HCT116 (cell line): ENCODE measurements at regions not wholly inside any gene's neighbourhood (a gene's known extent, or its start where the extent isn't known, plus 50 kb on each side); places are given as distances from the start of the nearest gene placed in this dataset.

Source experiments
- ATAC-seq: fragments of 200-7000 bp; cut with Tn5 transposase; 2 replicates; pipeline ENCODE4 v1.9.1; 2020; ENCODE audit warnings: mild to moderate bottlenecking, moderate library complexity
- BruUV-seq: library from RNA; stranded (reverse); fragments of 400-500 nt; replicated peaks from 2 replicates; lab custom pipeline; 2021; lab: Mats Ljungman, UMichigan
- CTCF ChIA-PET: fragments of 300-600 bp; sonication (Branson Sonifier 250); formaldehyde crosslinking; loops from one replicate; lab custom pipeline; 2021; ENCODE audit warnings: antibody characterized with exemption; lab: Charles Lee
- POLR2A ChIA-PET: fragments of 300-600, 350-600 bp; sonication (Branson Sonifier 250); formaldehyde crosslinking; loops from one replicate; lab custom pipeline; 2021; ENCODE audit warnings: antibody characterized with exemption; lab: Charles Lee
- RAD21 ChIA-PET, 2 experiments: fragments of 300-600 bp; sonication (Branson Sonifier 250); formaldehyde crosslinking; loops; one replicate each; lab custom pipeline; 2023; ENCODE audit warnings: low total read pairs in 2 of 2; ENCODE audit not compliant: uncharacterized antibody in 2 of 2, unreplicated experiment in 2 of 2, low non-redundant PET in 1 of 2; lab: Charles Lee
- DNase-seq: peaks from one replicate; pipeline ENCODE4 v3.0.0-alpha.2; 2010; ENCODE audit warnings: low read depth, low spot score
- H2AFZ ChIP-seq: fragments of 200-600 bp; shearing (Covaris generic), sonication (generic); 2 replicates; pipeline ENCODE4 v1.6.1; 2017; ENCODE audit warnings: low read depth, mixed run types, mixed read lengths, antibody characterized with exemption, low read length; ENCODE audit not compliant: poor library complexity, severe bottlenecking
- H3K27ac ChIP-seq: 2 replicates; pipeline ENCODE4 v1.5.1; 2012; ENCODE audit warnings: low read depth, low read length
- H3K27me3 ChIP-seq: fragments of 200-600 bp; sonication (generic); 2 replicates; pipeline ENCODE4 v1.6.1; 2016; ENCODE audit warnings: mixed run types, low read length, mixed read lengths; ENCODE audit not compliant: insufficient read depth
- H3K36me3 ChIP-seq, 2 experiments: fragments of 200-500 bp in 1 of 2; fragments of 200-600 bp in 1 of 2; sonication (Bioruptor generic) in 1 of 2; sonication (generic) in 1 of 2; 2 replicates each; pipeline versions ENCODE4 v1.5.1 to v1.6.1; 2014 to 2016; ENCODE audit warnings: low read length in 2 of 2, inconsistent platforms in 1 of 2, mixed read lengths in 1 of 2, mixed run types in 1 of 2; ENCODE audit not compliant: insufficient read depth in 2 of 2, control insufficient read depth in 1 of 2
- H3K4me1 ChIP-seq, 2 experiments: fragments of 200-600 bp in 1 of 2; sonication (generic) in 1 of 2; 2 replicates each; pipeline versions ENCODE4 v1.5.1 to v1.6.1; 2012 to 2017; ENCODE audit warnings: low read length in 2 of 2, inconsistent platforms in 1 of 2, mild to moderate bottlenecking in 1 of 2, mixed read lengths in 1 of 2, mixed run types in 1 of 2, moderate library complexity in 1 of 2; ENCODE audit not compliant: insufficient read depth in 2 of 2, control insufficient read depth in 1 of 2
- H3K4me2 ChIP-seq: fragments of 200-600 bp; sonication (generic); 2 replicates; pipeline ENCODE4 v1.6.1; 2017; ENCODE audit warnings: mixed run types, low read length, mixed read lengths
- H3K4me3 ChIP-seq, 2 experiments: fragments of 200-600 bp in 1 of 2; sonication (generic) in 1 of 2; replicated peaks in 1 of 2; 2 replicates each; pipeline ENCODE4 v1.5.1; 2011 to 2016; ENCODE audit warnings: low read length in 2 of 2, control low read depth in 1 of 2, low read depth in 1 of 2, mild to moderate bottlenecking in 1 of 2, mixed read lengths in 1 of 2, mixed run types in 1 of 2
- H3K79me2 ChIP-seq: fragments of 200-600 bp; sonication (generic); 2 replicates; pipeline ENCODE4 v1.6.1; 2017; ENCODE audit warnings: mild to moderate bottlenecking, mixed run types, low read length, moderate library complexity, mixed read lengths; ENCODE audit not compliant: insufficient read depth
- H3K9ac ChIP-seq: fragments of 200-600 bp; sonication (generic); 2 replicates; pipeline ENCODE4 v1.6.1; 2016; ENCODE audit warnings: low read length, mixed read lengths
- H3K9me2 ChIP-seq: fragments of 200-600 bp; sonication (generic), shearing (Covaris generic); 2 replicates; pipeline ENCODE4 v1.6.1; 2017; ENCODE audit warnings: mixed run types, mild to moderate bottlenecking, moderate library complexity; ENCODE audit not compliant: insufficient read depth
- H3K9me3 ChIP-seq, 2 experiments: fragments of 200-500 bp in 1 of 2; fragments of 200-600 bp in 1 of 2; sonication (Bioruptor generic) in 1 of 2; sonication (generic) in 1 of 2; 2 replicates each; pipeline ENCODE4 v1.6.1; 2014 to 2017; ENCODE audit warnings: low read length in 2 of 2, mixed read lengths in 2 of 2, inconsistent platforms in 1 of 2, low read depth in 1 of 2, mild to moderate bottlenecking in 1 of 2, mixed run types in 1 of 2, moderate library complexity in 1 of 2; ENCODE audit not compliant: control insufficient read depth in 1 of 2, insufficient read depth in 1 of 2
- H4K20me1 ChIP-seq: fragments of 200-600 bp; sonication (generic), shearing (Covaris generic); 2 replicates; pipeline ENCODE4 v1.6.1; 2017; ENCODE audit warnings: mixed run types, mild to moderate bottlenecking, moderate library complexity; ENCODE audit not compliant: insufficient read depth
- EZH2 ChIP-seq: fragments of 200-600 bp; sonication (generic); IDR thresholded peaks from 2 replicates; pipeline ENCODE4 v1.6.1; 2017; ENCODE audit warnings: antibody characterized with exemption, mixed run types
- JUND ChIP-seq: IDR thresholded peaks from 2 replicates; pipeline ENCODE4 v1.6.1; 2012
- POLR2AphosphoS5 ChIP-seq: IDR thresholded peaks from 2 replicates; pipeline ENCODE4 v1.6.1; 2011; ENCODE audit warnings: mild to moderate bottlenecking, low read depth, low read length, moderate library complexity
- TCF7L2 ChIP-seq: IDR thresholded peaks from 2 replicates; pipeline ENCODE4 v1.7.0; 2011; ENCODE audit warnings: borderline replicate concordance, inconsistent platforms; ENCODE audit not compliant: insufficient read depth, insufficient read length; ENCODE audit errors: extremely low read depth
- ZFX ChIP-seq: fragments of 450-650 bp; IDR thresholded peaks from 2 replicates; pipeline ENCODE4 v1.6.1; 2017
- ZNF274 ChIP-seq: fragments of 200-500 bp; sonication (Bioruptor generic); IDR thresholded peaks from 2 replicates; pipeline ENCODE4 v1.6.1; 2014; ENCODE audit warnings: mild to moderate bottlenecking, low read depth, low read length, inconsistent platforms
- intact Hi-C: fragments of 100-400 bp; cut with micrococcal nuclease; formaldehyde crosslinking; loops from 2 replicates; pipeline ENCODE4 v1.10.0; 2022
- TF ChIP-seq, protein P1 (sequence below): IDR thresholded peaks from 2 replicates; pipeline ENCODE4 v1.6.1; 2011; ENCODE audit warnings: mild to moderate bottlenecking, low read length, moderate library complexity; ENCODE audit not compliant: insufficient replicate concordance; ENCODE audit errors: extremely low read depth
- TF ChIP-seq, protein P2 (sequence below): IDR thresholded peaks from 2 replicates; pipeline ENCODE4 v1.6.1; 2012
- TF ChIP-seq, protein P3 (sequence below), 3 experiments: fragments of 200-600 bp in 1 of 3; sonication (generic) in 1 of 3; IDR thresholded peaks in 2 of 3; conservative IDR thresholded peaks in 1 of 3; 2 replicates each; pipeline ENCODE4 v1.5.1; 2012 to 2017; ENCODE audit warnings: low read depth in 2 of 3, low read length in 2 of 3, antibody characterized with exemption in 1 of 3, borderline replicate concordance in 1 of 3, control low read depth in 1 of 3, mild to moderate bottlenecking in 1 of 3, mixed read lengths in 1 of 3, mixed run types in 1 of 3, moderate library complexity in 1 of 3; ENCODE audit not compliant: insufficient read depth in 1 of 3

DNA sequence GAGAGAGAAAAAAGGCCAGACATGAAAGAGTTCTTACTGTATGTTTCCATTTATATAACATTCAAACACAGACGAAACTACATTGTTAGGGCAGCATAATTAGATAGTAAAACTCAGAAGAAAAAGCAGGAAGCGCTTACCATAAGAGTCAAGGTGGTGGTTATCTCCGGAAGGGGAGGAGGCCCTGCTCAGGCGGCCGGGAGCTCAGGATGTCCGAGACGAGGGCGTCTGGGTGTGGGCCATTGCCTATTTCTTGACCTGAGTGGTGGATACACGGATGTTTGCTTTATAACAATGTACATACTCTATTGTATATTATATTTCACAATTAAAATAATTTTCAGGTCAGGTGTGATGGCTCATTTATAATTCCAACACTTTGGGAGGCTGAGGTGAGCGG, 80.9 kb upstream of the COL5A1 start:
- intact Hi-C loops = no loop called here
- Histone ChIP-seq H3K27ac (no peak overlapping the region), H3K9me2 (no peaks in the 10 kb centered on the region), H2AFZ (no peak overlapping the region), H3K4me3 (no peak overlapping the region), H3K79me2 (no peaks in the 10 kb centered on the region), H3K27me3 (peaks cover 11% of the 10 kb centered on the region; the same call in 1 of the 2 replicates), H3K4me2 (no peak overlapping the region), H3K4me1 (peaks cover 0 to 4% of the 10 kb centered on the region in 2 experiments; a peak in 1 of 4 replicates), H3K9ac (no peak overlapping the region), H3K36me3 (no peaks in the 10 kb centered on the region), H3K9me3 (no peaks in the 10 kb centered on the region), H4K20me1 (no peaks in the 10 kb centered on the region)
- POLR2A ChIA-PET = no interaction called here
- no peak for ATAC-seq
- RAD21 ChIA-PET = no interaction called here
- no peak for DNase-seq
- BruUV-seq = no TSS peak
- TF ChIP-seq, protein P1, sequence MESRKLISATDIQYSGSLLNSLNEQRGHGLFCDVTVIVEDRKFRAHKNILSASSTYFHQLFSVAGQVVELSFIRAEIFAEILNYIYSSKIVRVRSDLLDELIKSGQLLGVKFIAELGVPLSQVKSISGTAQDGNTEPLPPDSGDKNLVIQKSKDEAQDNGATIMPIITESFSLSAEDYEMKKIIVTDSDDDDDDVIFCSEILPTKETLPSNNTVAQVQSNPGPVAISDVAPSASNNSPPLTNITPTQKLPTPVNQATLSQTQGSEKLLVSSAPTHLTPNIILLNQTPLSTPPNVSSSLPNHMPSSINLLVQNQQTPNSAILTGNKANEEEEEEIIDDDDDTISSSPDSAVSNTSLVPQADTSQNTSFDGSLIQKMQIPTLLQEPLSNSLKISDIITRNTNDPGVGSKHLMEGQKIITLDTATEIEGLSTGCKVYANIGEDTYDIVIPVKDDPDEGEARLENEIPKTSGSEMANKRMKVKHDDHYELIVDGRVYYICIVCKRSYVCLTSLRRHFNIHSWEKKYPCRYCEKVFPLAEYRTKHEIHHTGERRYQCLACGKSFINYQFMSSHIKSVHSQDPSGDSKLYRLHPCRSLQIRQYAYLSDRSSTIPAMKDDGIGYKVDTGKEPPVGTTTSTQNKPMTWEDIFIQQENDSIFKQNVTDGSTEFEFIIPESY = no peak
- TF ChIP-seq ZNF274 (no peak), EZH2 (no peak), POLR2AphosphoS5 (no peak), ZFX (no peak), JUND (no peak), TCF7L2 (no peak)
- TF ChIP-seq, protein P2, sequence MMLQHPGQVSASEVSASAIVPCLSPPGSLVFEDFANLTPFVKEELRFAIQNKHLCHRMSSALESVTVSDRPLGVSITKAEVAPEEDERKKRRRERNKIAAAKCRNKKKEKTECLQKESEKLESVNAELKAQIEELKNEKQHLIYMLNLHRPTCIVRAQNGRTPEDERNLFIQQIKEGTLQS = no peak
- TF ChIP-seq, protein P3, sequence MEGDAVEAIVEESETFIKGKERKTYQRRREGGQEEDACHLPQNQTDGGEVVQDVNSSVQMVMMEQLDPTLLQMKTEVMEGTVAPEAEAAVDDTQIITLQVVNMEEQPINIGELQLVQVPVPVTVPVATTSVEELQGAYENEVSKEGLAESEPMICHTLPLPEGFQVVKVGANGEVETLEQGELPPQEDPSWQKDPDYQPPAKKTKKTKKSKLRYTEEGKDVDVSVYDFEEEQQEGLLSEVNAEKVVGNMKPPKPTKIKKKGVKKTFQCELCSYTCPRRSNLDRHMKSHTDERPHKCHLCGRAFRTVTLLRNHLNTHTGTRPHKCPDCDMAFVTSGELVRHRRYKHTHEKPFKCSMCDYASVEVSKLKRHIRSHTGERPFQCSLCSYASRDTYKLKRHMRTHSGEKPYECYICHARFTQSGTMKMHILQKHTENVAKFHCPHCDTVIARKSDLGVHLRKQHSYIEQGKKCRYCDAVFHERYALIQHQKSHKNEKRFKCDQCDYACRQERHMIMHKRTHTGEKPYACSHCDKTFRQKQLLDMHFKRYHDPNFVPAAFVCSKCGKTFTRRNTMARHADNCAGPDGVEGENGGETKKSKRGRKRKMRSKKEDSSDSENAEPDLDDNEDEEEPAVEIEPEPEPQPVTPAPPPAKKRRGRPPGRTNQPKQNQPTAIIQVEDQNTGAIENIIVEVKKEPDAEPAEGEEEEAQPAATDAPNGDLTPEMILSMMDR (IDR thresholded peaks at IDR 0.05 in 2 of 3, conservative IDR thresholded peaks at IDR 0.05 in 1 of 3; ENCODE audit: borderline replicate concordance in 1 of 3, insufficient read depth in 1 of 3, low read depth in 2 of 3, low read length in 2 of 3) = no peak
- CTCF ChIA-PET = no interaction called here
